Vagina (tissue), 2 donors: ENCODE measurements at regions not wholly inside any gene's neighbourhood (a gene's known extent, or its start where the extent isn't known, plus 50 kb on each side); places are given as distances from the start of the nearest gene placed in this dataset.

ENCODE experiments used
- CTCF ChIP-seq, 3 experiments: fragments of 450-650 bp in 2 of 3; fragments of 200-600 bp in 1 of 3; sonication (generic) in 1 of 3; IDR thresholded peaks; one replicate each; pipeline ENCODE4 v1.5.1; 2017 to 2019; ENCODE audit warnings: antibody characterized with exemption in 3 of 3, mild to moderate bottlenecking in 2 of 3, moderate library complexity in 2 of 3
- POLR2A ChIP-seq, 2 donors: fragments of 450-650 bp; IDR thresholded peaks; one replicate each; pipeline ENCODE4 v1.6.1; 2017; ENCODE audit warnings: antibody characterized with exemption in 2 of 2, mild to moderate bottlenecking in 2 of 2, moderate library complexity in 2 of 2

GRCh38 chr4:96497621-96498020 lies 657.7 kb downstream of the PDHA2 start:
- TF ChIP-seq CTCF (IDR thresholded peaks at IDR 0.05) = no peak
- no peak for TF ChIP-seq POLR2A (IDR thresholded peaks at IDR 0.05)
